ENCODE measurements at regions not wholly inside any gene's neighbourhood (a gene's known extent, or its start where the extent isn't known, plus 50 kb on each side); places are given as distances from the start of the nearest gene placed in this dataset.

- DNase-seq (ENCODE audit: low spot score in 2 of 2) = no peak
- 27% methylated on average over 2 of the region's 2 CpGs for WGBS
- H3K27me3 ChIP-seq = no peaks in the 10 kb centered on the region
- H3K4me1 ChIP-seq = no peaks in the 10 kb centered on the region
- no peak overlapping the region for H3K4me3 ChIP-seq
- H3K9me3 ChIP-seq = no peaks in the 10 kb centered on the region
- no peaks in the 10 kb centered on the region for H3K36me3 ChIP-seq
- no peak overlapping the region for H3K27ac ChIP-seq
- TF ChIP-seq CTCF (IDR thresholded peaks at IDR 0.05) (no peak), POLR2A (IDR thresholded peaks at IDR 0.05) (no peak), EP300 (IDR thresholded peaks at IDR 0.05) (no peak)
Measured at GRCh38 chr4:134408897-134409296, 207.3 kb upstream of the PABPC4L start.

GRCh38 chr4:134401798-134402197 lies 200.2 kb upstream of the PABPC4L start:
- 83% methylated on average over 2 of the region's 2 CpGs for WGBS
- no peaks in the 10 kb centered on the region for H3K9me3 ChIP-seq
- no peak overlapping the region for H3K4me3 ChIP-seq
- H3K4me1 ChIP-seq = no peaks in the 10 kb centered on the region
- no peaks in the 10 kb centered on the region for H3K27me3 ChIP-seq
- no peak overlapping the region for H3K27ac ChIP-seq
- DNase-seq (ENCODE audit: low spot score in 2 of 2) = no peak
- TF ChIP-seq POLR2A (IDR thresholded peaks at IDR 0.05) (no peak), EP300 (IDR thresholded peaks at IDR 0.05) (no peak), POLR2AphosphoS5 (IDR thresholded peaks at IDR 0.05) (no peak), CTCF (IDR thresholded peaks at IDR 0.05) (no peak)
- H3K36me3 ChIP-seq = no peaks in the 10 kb centered on the region

- no peaks in the 10 kb centered on the region for H3K9me3 ChIP-seq
- WGBS = 93% methylated on average over 2 of the region's 2 CpGs
- no peaks in the 10 kb centered on the region for H3K27me3 ChIP-seq
- H3K4me3 ChIP-seq = no peak overlapping the region
- no peaks in the 10 kb centered on the region for H3K36me3 ChIP-seq
- no peak for TF ChIP-seq POLR2AphosphoS5 (IDR thresholded peaks at IDR 0.05)
- TF ChIP-seq POLR2A (IDR thresholded peaks at IDR 0.05) = no peak
- TF ChIP-seq EP300 (IDR thresholded peaks at IDR 0.05) = no peak
- no peak for TF ChIP-seq CTCF (IDR thresholded peaks at IDR 0.05)
- no peak for DNase-seq (ENCODE audit: low spot score in 2 of 2)
- H3K4me1 ChIP-seq = no peaks in the 10 kb centered on the region
- no peak overlapping the region for H3K27ac ChIP-seq
Measured at GRCh38 chr4:134393592-134393991, 192.0 kb upstream of the PABPC4L start.

- no peaks in the 10 kb centered on the region for H3K9me3 ChIP-seq
- H3K27ac ChIP-seq = no peak overlapping the region
- no peak for DNase-seq (ENCODE audit: low spot score in 2 of 2)
- H3K4me3 ChIP-seq = no peak overlapping the region
- no peaks in the 10 kb centered on the region for H3K36me3 ChIP-seq
- TF ChIP-seq POLR2A (IDR thresholded peaks at IDR 0.05) (no peak), CTCF (IDR thresholded peaks at IDR 0.05) (no peak), POLR2AphosphoS5 (IDR thresholded peaks at IDR 0.05) (no peak), EP300 (IDR thresholded peaks at IDR 0.05) (no peak)
- no peaks in the 10 kb centered on the region for H3K4me1 ChIP-seq
- H3K27me3 ChIP-seq = no peaks in the 10 kb centered on the region
- 36% methylated on average over 2 of the region's 2 CpGs for WGBS
Measured at GRCh38 chr4:134390319-134390718, 188.7 kb upstream of the PABPC4L start.

- no peak overlapping the region for H3K27ac ChIP-seq
- 85% methylated on average over 4 of the region's 4 CpGs for WGBS
- TF ChIP-seq CTCF (IDR thresholded peaks at IDR 0.05) (no peak), EP300 (IDR thresholded peaks at IDR 0.05) (no peak), POLR2AphosphoS5 (IDR thresholded peaks at IDR 0.05) (no peak), POLR2A (IDR thresholded peaks at IDR 0.05) (no peak)
- no peak overlapping the region for H3K4me3 ChIP-seq
- no peaks in the 10 kb centered on the region for H3K4me1 ChIP-seq
- H3K27me3 ChIP-seq = no peaks in the 10 kb centered on the region
- H3K9me3 ChIP-seq = no peaks in the 10 kb centered on the region
- DNase-seq (ENCODE audit: low spot score in 2 of 2) = no peak
- no peaks in the 10 kb centered on the region for H3K36me3 ChIP-seq
Measured at GRCh38 chr4:134388351-134388750, 186.8 kb upstream of the PABPC4L start.

Measured in suprapubic skin (tissue), 4 donors.